A673 (cell line): ENCODE measurements at regions not wholly inside any gene's neighbourhood (a gene's known extent, or its start where the extent isn't known, plus 50 kb on each side); places are given as distances from the start of the nearest gene placed in this dataset.

Experiments used
- CTCF ChIP-seq: fragments of 300-800, 200-600 bp; sonication (generic); conservative IDR thresholded peaks from 2 replicates; pipeline ENCODE4 v1.5.1; 2017; ENCODE audit warnings: low read depth, mild to moderate bottlenecking, antibody characterized with exemption, low read length, moderate library complexity, mixed read lengths
- EZH2 ChIP-seq: fragments of 200-600 bp; sonication (generic); IDR thresholded peaks from 2 replicates; pipeline ENCODE4 v1.6.1; 2017; ENCODE audit warnings: borderline replicate concordance, low read depth, mild to moderate bottlenecking, mixed read lengths, antibody characterized with exemption, low read length; ENCODE audit not compliant: poor library complexity, severe bottlenecking

- TF ChIP-seq CTCF (no peak), EZH2 (no peak)
Observed at GRCh38 chr2:88345842-88346241, 106.7 kb downstream of the FOXI3 start.
